SW480 (cell line): ENCODE measurements at regions not wholly inside any gene's neighbourhood (a gene's known extent, or its start where the extent isn't known, plus 50 kb on each side); places are given as distances from the start of the nearest gene placed in this dataset.

Experiments used
- DNase-seq: peaks from one replicate; pipeline ENCODE4 v3.0.0-alpha.2; 2016; ENCODE audit warnings: low spot score

DNA sequence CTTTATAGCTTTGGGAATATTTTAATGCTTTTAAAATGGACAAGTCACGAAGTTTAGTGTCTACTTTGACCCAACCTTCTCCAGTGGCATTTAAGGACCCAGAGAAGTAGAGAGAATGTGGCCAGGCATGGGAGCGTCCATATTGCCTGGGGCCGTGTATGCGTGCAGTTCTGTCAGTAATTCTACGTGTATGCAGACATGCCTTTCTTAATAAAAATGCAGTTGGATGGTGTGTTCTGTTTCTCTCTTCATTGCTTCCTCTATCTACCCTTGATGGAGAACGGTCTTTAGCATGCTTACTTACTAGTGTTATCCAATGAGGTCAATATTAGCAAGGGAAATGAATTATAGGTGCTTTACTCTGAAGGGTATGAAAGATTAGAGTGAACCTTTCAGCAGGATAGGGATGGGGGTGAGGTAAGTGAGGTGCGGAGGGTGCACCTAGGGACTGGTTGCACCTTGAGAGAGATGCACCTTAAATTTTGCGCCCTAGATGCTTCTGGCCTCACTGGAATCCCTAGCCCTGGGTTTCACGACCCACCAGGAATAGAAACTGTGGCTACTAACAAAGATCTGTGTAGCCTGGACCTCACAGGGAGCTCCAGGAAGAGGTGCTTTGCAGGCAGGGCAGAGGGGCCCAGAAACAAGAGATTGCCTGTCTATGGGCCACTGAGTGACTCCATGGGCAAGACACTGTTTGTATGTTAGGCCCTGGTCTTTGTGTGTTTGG lies 194.3 kb downstream of the MYCN start:
- no peak for DNase-seq

GRCh38 chr2:16130906-16131400 lies 190.6 kb downstream of the MYCN start:
- no peak for DNase-seq

DNA sequence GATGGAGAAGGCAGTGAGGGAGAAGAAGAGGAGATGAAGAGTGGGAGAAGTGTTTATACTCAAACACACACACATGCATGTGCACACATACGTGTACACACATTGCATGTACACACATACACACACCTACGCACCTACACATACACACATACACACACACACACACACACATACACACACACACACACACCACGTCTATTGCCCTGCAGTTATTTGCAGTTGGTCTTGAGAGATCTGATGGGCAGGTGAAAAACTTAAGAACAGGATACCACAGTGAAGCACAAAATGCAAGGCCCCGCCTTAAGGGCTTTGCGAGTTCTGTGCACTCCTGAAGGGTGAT lies 190.2 kb downstream of the MYCN start:
- no peak for DNase-seq

DNA sequence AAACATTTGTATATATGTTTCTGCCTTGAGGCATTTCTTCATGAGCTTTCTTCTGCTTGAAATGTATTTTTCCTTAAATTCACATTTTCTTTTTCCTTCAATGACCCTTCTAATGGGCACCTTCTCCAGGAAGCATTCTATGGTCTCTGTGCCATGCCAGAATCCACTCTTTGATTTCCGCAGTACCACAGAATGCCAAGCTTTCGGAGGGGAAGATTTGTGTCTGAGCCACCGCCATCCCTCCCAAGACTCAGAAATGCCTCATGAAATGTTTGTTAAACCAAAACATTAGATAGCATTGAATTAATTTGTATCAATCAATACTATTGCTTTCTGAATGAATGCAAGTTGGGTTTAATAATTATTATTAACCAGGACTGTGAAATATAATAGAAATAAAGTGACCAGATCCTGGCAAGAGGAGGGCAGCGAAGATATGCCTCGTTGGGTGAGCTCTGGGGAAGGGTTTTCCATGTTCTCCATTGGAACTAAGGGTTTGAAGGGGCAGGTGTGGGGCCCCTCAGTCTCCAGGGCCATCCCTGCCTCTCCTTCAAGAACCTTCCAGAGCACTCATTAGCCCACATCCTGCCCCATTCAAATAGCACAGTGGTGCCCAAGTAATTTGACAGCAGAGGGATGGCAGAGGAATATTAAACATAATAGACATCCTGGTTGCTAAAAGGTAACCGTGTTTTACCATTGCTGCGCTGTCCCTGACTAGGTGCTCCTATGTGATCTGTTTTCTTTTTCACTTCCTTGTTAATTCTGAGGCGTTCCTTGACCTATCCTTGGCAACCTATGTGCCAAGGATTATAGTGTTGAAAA lies 189.6 kb downstream of the MYCN start:
- no peak for DNase-seq

DNA sequence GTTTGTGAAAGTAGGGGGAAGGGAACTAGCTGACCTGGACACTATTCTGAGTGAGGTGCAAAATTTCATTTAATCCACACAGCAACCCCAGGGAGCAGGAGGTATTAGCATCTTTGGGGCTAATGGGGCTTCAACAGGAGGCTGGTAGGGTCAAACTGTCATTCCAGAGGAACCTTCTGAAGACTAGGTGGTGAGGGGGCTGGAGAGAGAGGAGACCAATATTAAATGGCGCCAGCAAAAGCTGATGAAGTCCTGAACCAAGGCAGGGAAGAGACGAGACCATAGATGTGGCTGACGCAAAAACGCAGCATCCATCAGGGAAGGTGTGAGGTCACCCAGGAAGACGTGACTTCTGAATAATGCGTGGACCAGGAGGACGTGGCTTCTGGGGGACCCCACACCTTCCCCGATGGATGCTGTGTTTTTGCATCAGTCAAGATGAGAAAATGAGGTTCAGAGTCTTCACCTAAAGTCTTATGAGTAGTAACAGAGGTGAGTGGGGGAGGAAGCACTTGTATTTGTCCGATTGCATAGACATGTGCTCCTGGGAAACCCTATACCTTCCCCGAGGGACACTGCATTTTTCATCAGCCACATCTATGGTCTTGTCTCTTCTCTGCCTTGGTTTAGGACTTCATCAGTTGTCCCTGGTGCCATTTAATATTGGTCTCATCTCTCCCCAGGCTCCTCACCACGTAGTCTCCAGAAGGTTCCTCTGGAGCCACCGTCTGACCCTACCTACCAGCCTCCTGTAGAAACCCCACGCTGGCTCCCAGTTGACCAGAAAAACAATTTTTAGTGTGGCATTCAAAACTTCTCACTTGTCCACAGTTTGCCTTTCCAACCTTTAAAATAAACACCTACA lies 188.6 kb downstream of the MYCN start:
- DNase-seq: no peak

DNA sequence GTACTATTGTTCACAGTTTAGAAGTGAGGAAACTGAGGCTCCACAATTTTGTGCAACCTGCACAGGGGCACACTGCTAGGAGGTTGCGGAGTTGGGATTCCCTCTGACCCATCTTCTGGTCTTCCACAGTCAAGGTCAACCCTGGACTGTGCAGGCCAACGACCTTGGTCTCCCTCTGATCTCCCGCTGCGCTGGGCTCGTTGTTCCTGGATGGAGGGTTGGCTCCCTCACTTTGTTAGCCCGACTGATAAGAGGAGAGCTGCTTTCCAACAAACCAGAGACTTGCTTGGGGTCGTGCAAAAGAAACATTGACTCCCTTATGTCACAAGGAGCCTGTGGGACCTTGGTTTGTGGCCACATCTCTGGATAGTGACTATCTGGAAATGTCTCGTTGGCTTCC lies 187.6 kb downstream of the MYCN start:
- no peak for DNase-seq

- no peak for DNase-seq
Measured at GRCh38 chr2:16127276-16127940, 187.1 kb downstream of the MYCN start.

- DNase-seq: no peak
Measured at GRCh38 chr2:16126517-16127275, 186.3 kb downstream of the MYCN start.

- no peak for DNase-seq
Measured at GRCh38 chr2:16125614-16126516, 185.5 kb downstream of the MYCN start.

DNA sequence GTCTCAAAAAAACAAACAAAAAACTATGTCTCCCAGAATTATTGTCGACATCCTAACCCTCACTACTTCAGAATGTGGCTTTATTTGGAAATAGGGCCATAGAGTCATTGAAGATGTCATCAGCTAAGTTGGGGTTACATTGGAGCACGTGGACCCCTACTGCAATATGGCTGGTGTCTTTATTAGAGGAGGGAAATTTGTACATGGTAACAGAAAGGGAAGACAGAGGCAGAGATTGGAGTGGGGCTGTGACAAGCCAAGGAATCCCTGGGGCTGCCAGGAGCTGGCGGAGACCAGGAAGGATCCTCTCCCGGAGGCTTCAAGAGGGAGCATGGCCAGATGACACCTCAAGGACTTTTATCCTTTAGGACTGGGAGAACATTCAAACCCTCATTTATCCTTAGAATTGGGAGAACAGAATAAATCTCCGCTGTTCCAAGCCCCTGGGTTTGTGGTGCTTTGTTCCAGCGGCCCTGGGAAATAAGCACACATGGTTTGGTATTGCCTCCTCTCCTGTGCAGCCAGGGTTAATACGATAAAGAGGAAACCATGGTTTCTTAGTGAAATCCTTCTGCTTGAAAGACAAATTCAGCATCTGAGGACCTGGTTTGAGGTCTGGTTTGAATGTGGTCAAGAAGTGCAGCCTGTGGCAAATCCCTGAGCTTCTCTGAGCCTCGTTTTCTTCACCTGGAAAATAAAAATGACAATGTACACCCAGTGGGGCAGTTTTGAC lies 184.7 kb downstream of the MYCN start:
- DNase-seq: no peak

DNA sequence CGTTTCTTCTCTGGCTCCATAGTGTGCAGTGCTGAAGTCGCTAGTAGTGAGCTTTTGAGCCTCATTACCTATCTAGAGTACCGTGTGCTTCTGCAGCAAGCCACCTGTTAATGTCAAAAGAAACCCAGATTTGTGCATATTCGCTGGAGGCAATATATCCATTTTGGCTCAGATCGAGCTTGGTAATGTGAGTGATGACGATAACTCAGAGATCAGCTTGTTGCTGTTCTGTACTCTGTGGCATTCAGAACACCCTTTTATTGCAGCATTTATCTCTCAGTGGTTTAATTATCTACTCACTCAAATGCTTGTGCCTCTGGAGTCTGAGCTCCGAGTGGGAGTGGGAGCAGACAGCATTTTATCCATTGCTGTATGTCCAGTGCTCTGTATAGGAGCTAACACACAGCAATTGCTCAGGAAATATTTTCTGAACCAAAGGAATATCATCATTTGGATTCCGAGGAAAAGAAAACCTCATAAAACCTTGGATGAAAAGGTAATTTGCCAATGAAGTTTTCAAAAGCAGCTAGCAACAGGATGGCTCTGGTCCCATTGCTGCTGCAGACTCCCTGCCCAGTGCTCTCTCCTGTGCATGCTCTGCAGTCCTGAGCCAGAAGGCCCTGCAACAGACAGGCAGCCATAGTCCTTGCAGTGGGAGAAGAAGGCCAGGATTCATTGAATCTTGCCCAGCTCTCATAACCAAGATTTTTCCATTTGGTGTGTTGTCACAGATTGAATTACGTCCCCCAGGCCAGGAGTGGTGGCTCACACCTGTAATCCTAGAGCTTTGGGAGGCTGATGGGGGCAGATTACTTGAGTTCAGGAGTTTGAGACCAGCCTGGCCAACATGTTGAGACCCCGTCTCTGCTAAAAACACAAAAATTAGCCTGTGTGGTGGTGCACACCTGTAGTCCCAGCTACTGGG lies 183.8 kb downstream of the MYCN start:
- DNase-seq: no peak

- no peak for DNase-seq
Measured at GRCh38 chr2:16123421-16123820, 183.1 kb downstream of the MYCN start.

- no peak for DNase-seq
Measured at GRCh38 chr2:16122556-16122955, 182.2 kb downstream of the MYCN start.

DNA sequence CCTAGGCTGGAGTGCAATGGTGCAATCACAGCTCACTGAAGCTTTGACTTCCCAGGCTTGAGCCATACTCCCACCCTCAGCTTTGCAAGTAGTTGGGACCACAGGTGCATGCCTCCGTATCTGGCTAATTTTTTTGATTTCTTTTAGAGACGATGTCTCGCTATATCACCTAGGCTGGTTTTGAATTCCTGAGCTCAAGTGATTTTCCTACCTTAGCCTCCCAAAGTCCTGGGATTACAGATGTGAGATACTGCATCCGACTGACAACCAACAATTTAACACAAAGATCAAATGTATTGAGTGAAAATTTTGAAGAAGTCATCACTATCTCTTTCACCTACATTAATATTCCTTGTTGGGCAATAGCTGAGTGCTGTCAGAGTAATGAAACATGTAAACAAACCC lies 181.6 kb downstream of the MYCN start:
- no peak for DNase-seq

DNA sequence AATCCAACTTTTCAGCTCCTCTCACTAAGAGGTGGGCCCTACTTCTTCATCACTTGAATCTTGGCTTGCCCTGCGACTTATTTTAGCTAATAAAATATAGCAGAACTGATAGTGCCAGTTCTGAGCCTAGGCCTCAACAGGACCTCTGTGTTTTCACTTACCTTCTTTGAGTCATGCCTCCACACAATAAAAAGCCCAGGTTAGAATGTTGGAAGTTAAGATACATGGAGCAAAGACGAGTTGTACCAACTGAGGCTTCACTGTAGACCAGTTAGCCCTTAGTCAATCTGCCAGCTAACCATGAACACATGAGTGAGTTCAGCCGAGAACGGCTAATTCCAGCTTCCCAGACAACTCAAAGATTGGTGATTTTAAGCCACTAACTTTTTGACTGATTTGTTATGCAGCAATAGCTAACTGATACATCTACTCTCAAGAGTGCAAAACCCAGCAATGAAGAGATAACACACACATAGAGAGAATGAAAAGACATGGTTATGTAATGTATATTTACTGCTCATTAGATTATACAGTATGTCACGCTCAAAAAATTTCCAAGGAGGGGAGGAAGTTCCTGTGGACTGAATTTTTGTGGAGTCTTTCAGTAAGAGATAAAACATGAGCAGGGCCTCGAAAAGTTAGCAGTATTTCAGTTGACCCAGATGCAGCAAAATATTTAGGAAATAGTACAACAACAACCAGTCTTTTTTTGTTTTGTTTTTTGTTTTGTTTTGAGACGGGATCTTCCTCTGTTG lies 181.1 kb downstream of the MYCN start:
- no peak for DNase-seq

- no peak for DNase-seq
Measured at GRCh38 chr2:16120591-16121180, 180.3 kb downstream of the MYCN start.

DNA sequence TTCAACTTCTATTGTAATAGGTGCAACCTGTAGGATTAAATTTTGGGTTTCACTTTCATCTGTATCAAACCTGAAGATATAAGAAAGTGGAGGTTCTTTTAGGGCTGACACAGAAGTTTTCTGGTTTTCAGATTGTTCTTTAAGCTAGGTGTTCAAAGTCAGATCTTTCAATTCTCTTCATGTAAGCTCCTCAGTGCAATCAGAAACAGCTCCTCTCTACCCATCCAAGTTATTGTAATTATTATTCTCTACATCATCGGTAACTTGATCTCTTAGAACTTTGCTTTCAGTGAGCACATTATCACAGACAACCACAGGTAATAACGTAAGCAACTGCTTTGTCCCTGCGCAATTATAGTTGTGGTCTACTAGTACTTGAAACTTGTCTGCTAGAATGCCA lies 179.4 kb downstream of the MYCN start:
- no peak for DNase-seq
